ENCODE measurements at regions not wholly inside any gene's neighbourhood (a gene's known extent, or its start where the extent isn't known, plus 50 kb on each side); places are given as distances from the start of the nearest gene placed in this dataset.
"Not testable (repeated sequence)": the region's sequence is repeated elsewhere in the genome, so short reads cannot be mapped to it uniquely, and the experiment has no call there.

DNA sequence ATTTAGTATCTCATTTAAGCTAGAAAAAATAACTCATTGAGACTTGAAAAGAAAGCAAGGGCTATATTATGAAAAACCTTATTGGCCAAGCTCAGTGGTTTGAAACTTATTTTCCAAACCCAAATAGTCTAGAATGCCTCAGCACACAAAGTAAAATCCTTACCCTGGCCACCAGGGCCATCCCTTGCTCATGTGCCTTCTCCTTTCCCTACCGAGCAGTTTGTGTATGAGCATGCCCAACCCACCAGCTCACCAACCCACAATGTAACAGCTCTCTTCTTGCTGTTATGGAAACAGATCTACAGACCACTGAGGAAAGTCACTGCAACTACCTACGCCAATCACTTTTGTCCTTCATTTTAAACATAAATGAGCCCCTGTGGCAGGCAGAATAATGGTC lies 79.6 kb upstream of the CARMIL1 start:
- TF ChIP-seq, protein P1, sequence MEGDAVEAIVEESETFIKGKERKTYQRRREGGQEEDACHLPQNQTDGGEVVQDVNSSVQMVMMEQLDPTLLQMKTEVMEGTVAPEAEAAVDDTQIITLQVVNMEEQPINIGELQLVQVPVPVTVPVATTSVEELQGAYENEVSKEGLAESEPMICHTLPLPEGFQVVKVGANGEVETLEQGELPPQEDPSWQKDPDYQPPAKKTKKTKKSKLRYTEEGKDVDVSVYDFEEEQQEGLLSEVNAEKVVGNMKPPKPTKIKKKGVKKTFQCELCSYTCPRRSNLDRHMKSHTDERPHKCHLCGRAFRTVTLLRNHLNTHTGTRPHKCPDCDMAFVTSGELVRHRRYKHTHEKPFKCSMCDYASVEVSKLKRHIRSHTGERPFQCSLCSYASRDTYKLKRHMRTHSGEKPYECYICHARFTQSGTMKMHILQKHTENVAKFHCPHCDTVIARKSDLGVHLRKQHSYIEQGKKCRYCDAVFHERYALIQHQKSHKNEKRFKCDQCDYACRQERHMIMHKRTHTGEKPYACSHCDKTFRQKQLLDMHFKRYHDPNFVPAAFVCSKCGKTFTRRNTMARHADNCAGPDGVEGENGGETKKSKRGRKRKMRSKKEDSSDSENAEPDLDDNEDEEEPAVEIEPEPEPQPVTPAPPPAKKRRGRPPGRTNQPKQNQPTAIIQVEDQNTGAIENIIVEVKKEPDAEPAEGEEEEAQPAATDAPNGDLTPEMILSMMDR (IDR thresholded peaks at IDR 0.05): no peak
- Histone ChIP-seq H3K27ac (no peak overlapping the region), H3K4me1 (peaks cover under 1% of the 10 kb centered on the region), H3K9me3 (no peaks in the 10 kb centered on the region), H3K4me3 (no peak overlapping the region), H3K27me3 (ENCODE audit: low read depth) (no peaks in the 10 kb centered on the region), H3K36me3 (no peaks in the 10 kb centered on the region)
- no peak for DNase-seq
- intact Hi-C loops (cut with DNase I): no loop called here
- no peak for ATAC-seq

DNA sequence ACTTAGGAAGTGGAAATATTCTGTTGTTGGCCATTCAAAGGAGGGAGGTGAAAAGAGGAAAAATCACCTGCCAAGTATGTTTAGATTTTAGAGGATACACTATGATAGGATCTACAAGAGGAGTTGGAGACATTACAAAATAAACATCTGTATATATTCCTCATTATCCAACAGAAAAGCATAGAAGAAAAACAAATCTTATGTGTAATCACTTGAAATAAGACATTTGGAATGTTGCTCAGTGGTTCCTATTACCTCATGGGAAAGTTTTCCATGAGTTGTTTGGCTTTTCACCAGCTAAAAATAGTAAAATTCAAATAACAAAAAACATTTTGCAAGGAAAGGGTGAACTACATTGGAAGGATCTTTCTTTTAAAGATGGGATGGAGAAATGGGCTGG lies 76.7 kb upstream of the CARMIL1 start:
- DNase-seq: no peak
- no peak overlapping the region for H3K4me3 ChIP-seq
- intact Hi-C loops (cut with DNase I): no loop called here
- peaks cover 8% of the 10 kb centered on the region for H3K9me3 ChIP-seq
- H3K36me3 ChIP-seq: no peaks in the 10 kb centered on the region
- TF ChIP-seq, protein P1 (IDR thresholded peaks at IDR 0.05): no peak
- H3K27ac ChIP-seq: no peak overlapping the region
- ATAC-seq: no peak
- H3K27me3 ChIP-seq (ENCODE audit: low read depth): no peaks in the 10 kb centered on the region
- no peaks in the 10 kb centered on the region for H3K4me1 ChIP-seq

DNA sequence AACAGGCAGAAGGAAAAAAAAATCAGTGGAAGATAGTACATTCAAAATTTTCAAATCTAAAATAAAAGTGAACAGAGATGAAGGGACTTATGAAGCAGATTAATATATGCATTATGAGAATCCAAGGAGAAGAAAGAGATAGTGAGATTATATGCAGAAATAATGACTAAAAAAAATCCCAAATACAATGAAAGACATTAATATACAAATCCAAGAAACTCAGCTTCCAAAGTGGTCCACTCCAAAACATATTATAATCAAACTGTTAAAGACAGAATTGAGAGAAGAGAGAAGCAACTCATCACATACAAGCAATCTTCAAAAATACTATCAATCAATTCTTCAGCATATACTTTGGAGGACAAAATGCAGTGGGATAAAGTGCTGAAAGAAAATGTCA lies 73.5 kb upstream of the CARMIL1 start:
- Histone ChIP-seq H3K9me3 (peaks cover 8% of the 10 kb centered on the region), H3K4me3 (no peak overlapping the region), H3K36me3 (no peaks in the 10 kb centered on the region), H3K27me3 (ENCODE audit: low read depth) (no peaks in the 10 kb centered on the region), H3K27ac (no peak overlapping the region), H3K4me1 (no peaks in the 10 kb centered on the region)
- intact Hi-C loops (cut with DNase I): no loop called here
- TF ChIP-seq, protein P1 (IDR thresholded peaks at IDR 0.05): no peak
- no peak for ATAC-seq
- no peak for DNase-seq

DNA sequence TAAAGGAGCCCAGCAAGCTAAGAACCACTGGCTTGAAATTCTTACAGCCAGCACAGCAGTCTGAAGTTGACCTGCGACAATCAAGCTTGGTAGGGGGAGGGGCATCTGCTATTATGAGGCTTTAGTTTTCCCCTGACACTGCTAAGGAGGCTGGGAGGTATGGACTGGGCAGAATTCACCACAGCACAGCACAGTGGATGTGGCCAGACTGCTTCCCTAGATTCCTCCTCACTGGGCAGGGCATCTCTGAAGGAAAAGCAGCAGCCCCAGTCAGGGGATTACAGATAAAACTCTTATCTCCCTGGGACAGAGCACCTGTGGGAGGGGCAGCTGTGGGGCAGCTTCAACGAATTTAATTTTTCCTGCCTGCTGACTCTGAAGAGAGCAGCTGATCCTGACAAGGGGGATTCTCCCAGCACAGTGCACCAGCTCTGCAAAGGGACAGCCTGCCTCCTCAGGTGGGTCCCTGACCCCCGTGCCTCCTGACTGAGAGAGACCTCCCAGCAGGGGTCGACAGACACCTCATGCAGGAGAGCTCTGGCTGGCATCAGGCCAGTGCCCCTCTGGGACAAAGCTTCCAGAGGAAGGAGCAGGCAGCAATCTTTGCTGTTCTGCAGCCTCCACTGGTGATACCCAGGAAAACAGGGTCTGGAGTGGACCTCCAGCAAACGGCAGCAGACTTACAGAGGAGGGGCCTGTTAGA lies 71.6 kb upstream of the CARMIL1 start:
- DNase-seq; H3K4me3 ChIP-seq; H3K27ac ChIP-seq; H3K4me1 ChIP-seq; H3K27me3 ChIP-seq (ENCODE audit: low read depth); ATAC-seq; H3K9me3 ChIP-seq; intact Hi-C loops (cut with DNase I); H3K36me3 ChIP-seq: not testable (repeated sequence)

DNA sequence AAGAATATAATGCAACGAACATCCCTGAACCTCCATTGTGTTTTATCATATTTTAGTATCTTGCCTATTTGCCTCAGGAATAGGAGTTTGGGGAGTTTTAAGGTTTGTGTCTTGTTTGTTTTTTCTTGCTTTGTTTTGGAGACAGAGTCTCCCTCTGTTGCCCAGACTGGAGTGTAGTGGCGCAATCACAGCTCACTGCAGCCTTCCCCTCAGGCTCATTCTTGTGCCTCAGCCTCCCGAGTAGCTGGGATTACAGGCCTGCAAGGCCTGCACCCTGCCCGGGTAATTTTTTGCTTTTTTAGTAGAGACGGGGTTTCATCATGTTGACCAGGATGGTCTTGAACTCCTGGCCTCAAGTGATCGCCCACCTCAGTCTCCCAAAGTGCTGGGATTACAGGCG lies 63.3 kb upstream of the CARMIL1 start:
- DNase-seq (no peak), ATAC-seq (no peak)
- Histone ChIP-seq H3K36me3 (no peaks in the 10 kb centered on the region), H3K4me1 (no peaks in the 10 kb centered on the region), H3K9me3 (no peaks in the 10 kb centered on the region), H3K27me3 (ENCODE audit: low read depth) (no peaks in the 10 kb centered on the region), H3K27ac (no peak overlapping the region), H3K4me3 (no peak overlapping the region)
- TF ChIP-seq, protein P1 (IDR thresholded peaks at IDR 0.05): no peak
- intact Hi-C loops (cut with DNase I): no loop called here

- intact Hi-C loops (cut with DNase I): no loop called here
- H3K4me1 ChIP-seq: no peaks in the 10 kb centered on the region
- DNase-seq: no peak
- TF ChIP-seq, protein P1 (IDR thresholded peaks at IDR 0.05): no peak
- no peaks in the 10 kb centered on the region for H3K36me3 ChIP-seq
- H3K27ac ChIP-seq: no peak overlapping the region
- H3K27me3 ChIP-seq (ENCODE audit: low read depth): no peaks in the 10 kb centered on the region
- ATAC-seq: no peak
- H3K9me3 ChIP-seq: no peaks in the 10 kb centered on the region
- H3K4me3 ChIP-seq: no peak overlapping the region
Measured at GRCh38 chr6:25217302-25217701, 61.9 kb upstream of the CARMIL1 start.
